Smooth muscle cell (in vitro differentiated cells): ENCODE measurements at regions not wholly inside any gene's neighbourhood (a gene's known extent, or its start where the extent isn't known, plus 50 kb on each side); places are given as distances from the start of the nearest gene placed in this dataset. TPM values are rescaled to one million over a fixed set of nuclear protein-coding genes. Genes with fewer than 3 reads are reported as not detected.

ENCODE experiments used
- small RNA-seq: library from RNA; depleted of rRNA; stranded (forward); fragments of <200 nt; gene quantifications from one replicate; pipeline ENCODE3, GENCODE V24; 2014

Small RNA genes in the stretch of these regions (small RNA-seq; reads per million reads assigned to genes)
- gene RN7SKP218 (not detected), gene RNU1-14P (not detected)
